ENCODE measurements at regions not wholly inside any gene's neighbourhood (a gene's known extent, or its start where the extent isn't known, plus 50 kb on each side); places are given as distances from the start of the nearest gene placed in this dataset.
"Not testable (repeated sequence)": the region's sequence is repeated elsewhere in the genome, so short reads cannot be mapped to it uniquely, and the experiment has no call there.

GRCh38 chr17:21493993-21494392 lies 117.8 kb downstream of the KCNJ12 start:
- Histone ChIP-seq H3K27me3 (replicated peaks; ENCODE audit: control insufficient read depth, insufficient read depth, low read length) (peaks cover 1% of the 10 kb centered on the region; the same call in 1 of the 2 replicates), H3K4me1 (no peaks in the 10 kb centered on the region), H3K4me3 (ENCODE audit: low read depth, low read length) (no peak overlapping the region), H3K9me3 (no peaks in the 10 kb centered on the region), H3K36me3 (ENCODE audit: control insufficient read depth, insufficient read depth, low read length) (no peaks in the 10 kb centered on the region)
- Mint-ChIP-seq H3K4me1 (ENCODE audit: low read depth, unreplicated experiment) (no peaks in the 10 kb centered on the region), H3K9me3 (ENCODE audit: unreplicated experiment) (no peaks in the 10 kb centered on the region), H3K27ac (ENCODE audit: unreplicated experiment) (no peak overlapping the region), H3K4me3 (ENCODE audit: unreplicated experiment) (no peak overlapping the region), H3K27me3 (ENCODE audit: insufficient read depth, unreplicated experiment) (peaks cover 23% of the 10 kb centered on the region), H3K36me3 (ENCODE audit: insufficient read depth, unreplicated experiment) (no peaks in the 10 kb centered on the region)
- CTCF ChIA-PET, result no interaction called here
- BruUV-seq (replicated peaks), result no TSS peak
- intact Hi-C loops (cut with micrococcal nuclease; ENCODE audit: unreplicated experiment), result no loop called here
- no peak for TF ChIP-seq CTCF (IDR thresholded peaks at IDR 0.05; ENCODE audit: insufficient read depth in 1 of 2, low read depth in 1 of 2, low read length in 1 of 2, severe bottlenecking in 1 of 2, unreplicated experiment in 1 of 2)
- DNase-seq, result no peak
- POLR2A ChIA-PET, result no interaction called here

- TF ChIP-seq CTCF (IDR thresholded peaks at IDR 0.05; ENCODE audit: insufficient read depth in 1 of 2, low read depth in 1 of 2, low read length in 1 of 2, severe bottlenecking in 1 of 2, unreplicated experiment in 1 of 2), result no peak
- no peaks in the 10 kb centered on the region for H3K9me3 ChIP-seq
- no TSS peak for BruUV-seq (replicated peaks)
- no peaks in the 10 kb centered on the region for H3K36me3 ChIP-seq (ENCODE audit: control insufficient read depth, insufficient read depth, low read length)
- Mint-ChIP-seq H3K27me3 (ENCODE audit: insufficient read depth, unreplicated experiment) (peaks cover 27% of the 10 kb centered on the region), H3K4me3 (ENCODE audit: unreplicated experiment) (no peak overlapping the region), H3K9me3 (ENCODE audit: unreplicated experiment) (no peaks in the 10 kb centered on the region), H3K36me3 (ENCODE audit: insufficient read depth, unreplicated experiment) (no peaks in the 10 kb centered on the region), H3K4me1 (ENCODE audit: low read depth, unreplicated experiment) (no peaks in the 10 kb centered on the region), H3K27ac (ENCODE audit: unreplicated experiment) (no peak overlapping the region)
- H3K27me3 ChIP-seq (replicated peaks; ENCODE audit: control insufficient read depth, insufficient read depth, low read length), result peaks cover 3% of the 10 kb centered on the region
- H3K4me1 ChIP-seq, result no peaks in the 10 kb centered on the region
- DNase-seq, result no peak
- intact Hi-C loops (cut with micrococcal nuclease; ENCODE audit: unreplicated experiment), result no loop called here
- ChIA-PET CTCF (no interaction called here), POLR2A (no interaction called here)
- H3K4me3 ChIP-seq (ENCODE audit: low read depth, low read length), result no peak overlapping the region
Measured at GRCh38 chr17:21495281-21495680, 119.1 kb downstream of the KCNJ12 start.

- intact Hi-C loops (cut with micrococcal nuclease; ENCODE audit: unreplicated experiment), result no loop called here
- no peaks in the 10 kb centered on the region for H3K9me3 Mint-ChIP-seq (ENCODE audit: unreplicated experiment)
- H3K4me1 Mint-ChIP-seq (ENCODE audit: low read depth, unreplicated experiment), result no peaks in the 10 kb centered on the region
- Histone ChIP-seq H3K4me3 (ENCODE audit: low read depth, low read length) (no peak overlapping the region), H3K36me3 (ENCODE audit: control insufficient read depth, insufficient read depth, low read length) (no peaks in the 10 kb centered on the region), H3K27me3 (replicated peaks; ENCODE audit: control insufficient read depth, insufficient read depth, low read length) (peaks cover 3% of the 10 kb centered on the region), H3K4me1 (no peaks in the 10 kb centered on the region), H3K9me3 (no peaks in the 10 kb centered on the region)
- H3K36me3 Mint-ChIP-seq (ENCODE audit: insufficient read depth, unreplicated experiment), result no peaks in the 10 kb centered on the region
- peaks cover 20% of the 10 kb centered on the region for H3K27me3 Mint-ChIP-seq (ENCODE audit: insufficient read depth, unreplicated experiment)
- no peak overlapping the region for H3K27ac Mint-ChIP-seq (ENCODE audit: unreplicated experiment)
- CTCF ChIA-PET, result interaction anchor here (1.5 kb wide), 1 partner anchor 11 kb away, joined by 4 read pairs; no protein-coding TSS in a partner anchor
- DNase-seq, result no peak
- POLR2A ChIA-PET, result no interaction called here
- BruUV-seq (replicated peaks), result no TSS peak
- TF ChIP-seq CTCF (IDR thresholded peaks at IDR 0.05; ENCODE audit: insufficient read depth in 1 of 2, low read depth in 1 of 2, low read length in 1 of 2, severe bottlenecking in 1 of 2, unreplicated experiment in 1 of 2), result no peak
- H3K4me3 Mint-ChIP-seq (ENCODE audit: unreplicated experiment), result no peak overlapping the region
Measured at GRCh38 chr17:21500064-21500463, 123.9 kb downstream of the KCNJ12 start.

- H3K27ac Mint-ChIP-seq (ENCODE audit: unreplicated experiment); H3K4me3 Mint-ChIP-seq (ENCODE audit: unreplicated experiment); H3K36me3 ChIP-seq (ENCODE audit: control insufficient read depth, insufficient read depth, low read length); intact Hi-C loops (cut with micrococcal nuclease; ENCODE audit: unreplicated experiment); H3K9me3 ChIP-seq; POLR2A ChIA-PET; BruUV-seq (replicated peaks); H3K4me3 ChIP-seq (ENCODE audit: low read depth, low read length); H3K4me1 Mint-ChIP-seq (ENCODE audit: low read depth, unreplicated experiment); H3K36me3 Mint-ChIP-seq (ENCODE audit: insufficient read depth, unreplicated experiment); DNase-seq; H3K27me3 ChIP-seq (replicated peaks; ENCODE audit: control insufficient read depth, insufficient read depth, low read length); H3K9me3 Mint-ChIP-seq (ENCODE audit: unreplicated experiment); H3K4me1 ChIP-seq: not testable (repeated sequence)
- peaks cover 18% of the 10 kb centered on the region for H3K27me3 Mint-ChIP-seq (ENCODE audit: insufficient read depth, unreplicated experiment)
- CTCF ChIA-PET, result interaction anchor here (1.2 kb wide), 1 partner anchor 227 kb away, joined by 3 read pairs; no protein-coding TSS in a partner anchor
Measured at GRCh38 chr17:21501927-21502700, 126.0 kb downstream of the KCNJ12 start.

All from Caco-2 (cell line).